ENCODE measurements at regions not wholly inside any gene's neighbourhood (a gene's known extent, or its start where the extent isn't known, plus 50 kb on each side); places are given as distances from the start of the nearest gene placed in this dataset.

DNA sequence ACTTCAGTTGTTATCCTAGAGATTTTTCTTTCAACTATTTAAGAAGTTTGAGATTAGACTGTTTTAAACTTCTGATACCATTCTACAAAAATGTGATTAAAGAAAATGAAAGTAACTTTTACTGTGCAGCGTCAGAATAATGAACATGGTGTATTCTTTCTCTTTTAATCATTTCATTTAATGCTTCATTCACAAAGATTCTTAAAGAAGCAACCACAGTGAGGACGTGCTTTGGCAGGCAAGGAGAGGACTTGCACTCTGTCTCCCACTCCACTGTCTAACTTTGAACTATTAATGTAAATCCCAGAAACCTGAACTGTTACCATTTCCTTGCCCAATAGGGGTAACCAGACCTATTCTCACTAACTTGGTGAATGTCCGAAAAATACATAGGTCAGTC lies 137.0 kb downstream of the KCNRG start:
- Histone ChIP-seq H3K9me3 (no peaks in the 10 kb centered on the region), H3K9ac (no peak overlapping the region), H3K4me1 (peaks cover 14% of the 10 kb centered on the region), H3K27me3 (no peaks in the 10 kb centered on the region), H3K4me2 (peak overlapping the region; percentile 48), H3K36me3 (no peaks in the 10 kb centered on the region), H3K4me3 (no peak overlapping the region), H3K27ac (no peak overlapping the region), H4K20me1 (no peaks in the 10 kb centered on the region)
- TF ChIP-seq Cebpa-rat (IDR thresholded peaks at IDR 0.05) = no peak

- Histone ChIP-seq H3K27me3 (no peaks in the 10 kb centered on the region), H3K4me2 (peak overlapping the region; percentile 48), H3K9me3 (no peaks in the 10 kb centered on the region), H3K36me3 (no peaks in the 10 kb centered on the region), H3K4me1 (peaks cover 14% of the 10 kb centered on the region), H3K4me3 (no peak overlapping the region), H3K27ac (no peak overlapping the region), H3K9ac (no peak overlapping the region), H4K20me1 (no peaks in the 10 kb centered on the region)
- TF ChIP-seq Cebpa-rat (IDR thresholded peaks at IDR 0.05) = no peak
Observed at GRCh38 chr13:50152655-50153309, 137.5 kb downstream of the KCNRG start.

GRCh38 chr13:50153401-50153800 lies 138.2 kb downstream of the KCNRG start:
- no peak overlapping the region for H3K9ac ChIP-seq
- no peak for TF ChIP-seq Cebpa-rat (IDR thresholded peaks at IDR 0.05)
- H3K4me2 ChIP-seq = peak overlapping the region; percentile 48

DNA sequence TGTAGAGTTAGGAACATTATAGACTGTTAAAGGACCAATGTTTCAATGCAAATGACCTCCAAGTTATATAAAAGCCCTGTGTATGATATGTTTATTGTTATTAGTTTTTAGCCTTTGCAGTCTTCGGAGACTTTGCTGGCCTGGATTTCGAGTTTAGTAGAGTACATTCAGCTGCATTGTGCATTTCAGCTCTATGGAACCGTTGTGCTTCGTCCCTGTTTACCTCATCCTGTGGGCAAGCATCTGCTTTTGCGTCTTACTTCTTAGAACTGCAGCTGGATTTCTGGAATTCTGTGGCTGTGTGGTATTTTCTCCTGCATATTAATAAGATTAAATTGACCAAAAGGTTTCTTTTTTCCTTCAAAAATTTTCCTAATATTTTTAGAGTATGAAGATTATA lies 138.6 kb downstream of the KCNRG start:
- Histone ChIP-seq H3K27ac (no peak overlapping the region), H4K20me1 (no peaks in the 10 kb centered on the region), H3K36me3 (no peaks in the 10 kb centered on the region), H3K9me3 (no peaks in the 10 kb centered on the region), H3K4me3 (no peak overlapping the region), H3K4me1 (peaks cover 19% of the 10 kb centered on the region), H3K9ac (no peak overlapping the region), H3K27me3 (no peaks in the 10 kb centered on the region), H3K4me2 (no peak overlapping the region)
- no peak for TF ChIP-seq Cebpa-rat (IDR thresholded peaks at IDR 0.05)

More at GRCh38 chr13:50153401-50153800, 138.2 kb downstream of the KCNRG start:
- H3K36me3 ChIP-seq = no peaks in the 10 kb centered on the region
- H3K4me1 ChIP-seq = peaks cover 17% of the 10 kb centered on the region
- H3K9me3 ChIP-seq = no peaks in the 10 kb centered on the region
- H3K27ac ChIP-seq = no peak overlapping the region
- no peaks in the 10 kb centered on the region for H4K20me1 ChIP-seq
- no peak overlapping the region for H3K4me3 ChIP-seq
- no peaks in the 10 kb centered on the region for H3K27me3 ChIP-seq

GRCh38 chr13:50154697-50155096 lies 139.5 kb downstream of the KCNRG start:
- Histone ChIP-seq H3K9me3 (no peaks in the 10 kb centered on the region), H3K4me1 (peaks cover 19% of the 10 kb centered on the region), H4K20me1 (no peaks in the 10 kb centered on the region), H3K9ac (no peak overlapping the region), H3K27me3 (no peaks in the 10 kb centered on the region), H3K36me3 (no peaks in the 10 kb centered on the region), H3K27ac (no peak overlapping the region), H3K4me2 (no peak overlapping the region), H3K4me3 (no peak overlapping the region)
- TF ChIP-seq Cebpa-rat (IDR thresholded peaks at IDR 0.05) = no peak

GRCh38 chr13:50156140-50156539 lies 140.9 kb downstream of the KCNRG start:
- H3K4me2 ChIP-seq = no peak overlapping the region
- no peaks in the 10 kb centered on the region for H4K20me1 ChIP-seq
- H3K9ac ChIP-seq = no peak overlapping the region
- no peak for TF ChIP-seq Cebpa-rat (IDR thresholded peaks at IDR 0.05)
- H3K4me3 ChIP-seq = no peak overlapping the region
- peaks cover 19% of the 10 kb centered on the region for H3K4me1 ChIP-seq
- no peaks in the 10 kb centered on the region for H3K9me3 ChIP-seq
- H3K27ac ChIP-seq = no peak overlapping the region
- no peaks in the 10 kb centered on the region for H3K27me3 ChIP-seq
- H3K36me3 ChIP-seq = no peaks in the 10 kb centered on the region

GRCh38 chr13:50156561-50157127 lies 141.4 kb downstream of the KCNRG start:
- H3K4me3 ChIP-seq = no peak overlapping the region
- H3K36me3 ChIP-seq = no peaks in the 10 kb centered on the region
- no peaks in the 10 kb centered on the region for H4K20me1 ChIP-seq
- H3K4me1 ChIP-seq = peaks cover 19% of the 10 kb centered on the region
- TF ChIP-seq Cebpa-rat (IDR thresholded peaks at IDR 0.05) = no peak
- H3K9ac ChIP-seq = no peak overlapping the region
- H3K9me3 ChIP-seq = no peaks in the 10 kb centered on the region
- no peak overlapping the region for H3K4me2 ChIP-seq
- H3K27me3 ChIP-seq = no peaks in the 10 kb centered on the region
- H3K27ac ChIP-seq = no peak overlapping the region

DNA sequence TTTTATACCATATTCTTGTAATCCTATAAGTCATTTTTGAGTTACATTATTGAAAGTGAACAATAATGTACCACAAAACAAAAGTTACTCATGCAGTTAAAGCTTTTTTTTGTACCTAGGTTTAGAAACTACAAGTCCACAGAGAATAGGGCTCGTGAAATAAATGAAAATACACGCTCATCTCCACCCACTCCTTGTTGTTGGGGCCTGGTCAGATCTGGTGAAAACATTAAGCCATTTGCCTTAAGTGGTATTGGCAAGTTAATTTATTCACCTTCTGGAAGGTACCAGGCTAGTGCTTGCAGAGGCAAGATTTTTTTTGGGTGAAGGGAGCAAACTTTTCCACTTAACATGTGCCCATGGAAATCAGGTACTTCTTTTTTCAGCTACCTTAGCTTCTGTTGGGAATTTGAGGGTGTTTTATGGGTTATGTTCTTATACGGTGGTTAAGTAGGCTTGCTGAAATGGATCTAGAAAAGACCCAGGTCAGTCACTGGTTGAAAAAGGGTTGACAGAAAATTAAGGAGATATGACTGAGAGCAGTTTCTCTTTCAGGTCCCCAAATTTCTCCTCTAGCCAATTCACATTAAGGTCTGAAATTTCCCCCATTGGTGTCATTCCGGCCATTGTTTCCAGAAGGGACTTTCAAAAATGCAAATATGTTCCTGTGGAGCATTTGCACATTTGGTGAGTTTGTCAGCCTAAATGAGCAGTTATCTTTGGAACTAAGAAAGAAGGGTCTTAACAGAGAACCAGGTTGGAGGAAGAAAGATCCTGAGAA lies 143.3 kb downstream of the KCNRG start:
- Histone ChIP-seq H3K4me3 (no peak overlapping the region), H3K36me3 (no peaks in the 10 kb centered on the region), H3K9ac (no peak overlapping the region), H3K27ac (no peak overlapping the region), H4K20me1 (no peaks in the 10 kb centered on the region), H3K27me3 (no peaks in the 10 kb centered on the region), H3K4me1 (peaks cover 5% of the 10 kb centered on the region), H3K9me3 (no peaks in the 10 kb centered on the region), H3K4me2 (0 out of 2 replicates have a peak overlapping the region, but pooled peaks have one; percentile 16)
- no peak for TF ChIP-seq Cebpa-rat (IDR thresholded peaks at IDR 0.05)

DNA sequence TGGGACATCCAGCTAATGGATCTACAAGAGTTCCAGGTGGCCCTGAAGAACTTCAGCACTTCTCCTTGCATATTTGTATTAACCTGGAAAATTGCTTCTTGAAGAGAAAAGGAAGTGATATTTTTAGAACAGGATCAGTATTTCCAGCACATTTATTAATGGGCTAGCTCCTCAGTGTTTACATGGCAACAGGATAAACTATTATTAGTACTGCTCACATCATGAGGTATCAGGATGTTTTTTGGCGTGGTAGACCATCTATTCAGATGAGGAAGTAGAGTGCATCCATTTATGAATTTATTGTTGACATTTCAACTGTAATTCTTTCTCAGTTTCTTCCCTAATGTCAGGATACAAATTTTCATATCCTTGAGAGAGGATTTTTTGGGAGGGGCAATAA lies 144.4 kb downstream of the KCNRG start:
- Histone ChIP-seq H3K27me3 (no peaks in the 10 kb centered on the region), H3K27ac (no peak overlapping the region), H3K9ac (no peak overlapping the region), H3K4me2 (no peak overlapping the region), H3K9me3 (no peaks in the 10 kb centered on the region), H3K4me1 (peaks cover 5% of the 10 kb centered on the region), H3K4me3 (no peak overlapping the region), H4K20me1 (no peaks in the 10 kb centered on the region), H3K36me3 (no peaks in the 10 kb centered on the region)
- TF ChIP-seq Cebpa-rat (IDR thresholded peaks at IDR 0.05) = no peak

- no peak for TF ChIP-seq Cebpa-rat (IDR thresholded peaks at IDR 0.05)
- Histone ChIP-seq H3K9me3 (peaks cover 6% of the 10 kb centered on the region; the same call in 1 of the 2 replicates), H4K20me1 (no peaks in the 10 kb centered on the region)
Observed at GRCh38 chr13:50161052-50161451, 145.8 kb downstream of the KCNRG start.

More at GRCh38 chr13:50161052-50161451, 145.8 kb downstream of the KCNRG start:
- no peaks in the 10 kb centered on the region for H3K36me3 ChIP-seq
- no peak overlapping the region for H3K9ac ChIP-seq
- peaks cover 5% of the 10 kb centered on the region for H3K4me1 ChIP-seq
- H3K27me3 ChIP-seq = no peaks in the 10 kb centered on the region
- H3K4me2 ChIP-seq = no peak overlapping the region
- no peak overlapping the region for H3K4me3 ChIP-seq
- no peak overlapping the region for H3K27ac ChIP-seq

All from BLaER1 (cell line).